Spleen (tissue), 7 donors: ENCODE measurements at regions not wholly inside any gene's neighbourhood (a gene's known extent, or its start where the extent isn't known, plus 50 kb on each side); places are given as distances from the start of the nearest gene placed in this dataset.

Experiments used
- CTCF ChIP-seq, 11 experiments: fragments of 200-600 bp in 7 of 11; fragments of 450-650 bp in 4 of 11; sonication (generic) in 4 of 11; IDR thresholded peaks in 8 of 11; conservative IDR thresholded peaks in 3 of 11; 1 replicate in 7 of 11; 2 replicates in 4 of 11; pipeline versions ENCODE4 v1.4.0 to v1.8.0; 2016 to 2021; ENCODE audit warnings: antibody characterized with exemption in 11 of 11, inconsistent platforms in 4 of 11, mild to moderate bottlenecking in 1 of 11
- POLR2A ChIP-seq, 3 donors: fragments of 450-650 bp; IDR thresholded peaks; one replicate each; pipeline ENCODE4 v1.5.1; 2017; ENCODE audit warnings: antibody characterized with exemption in 3 of 3, mild to moderate bottlenecking in 1 of 3
- donor health status: DM: no; HTN: no; CAD: no; lungs with moderate emphysema.
- donor health status: DM: no; HTN: no; CAD: no.
- donor health status: DM: no; HTN: no; CAD: no.

- no peak for TF ChIP-seq POLR2A (IDR thresholded peaks at IDR 0.05)
- no peak for TF ChIP-seq CTCF (IDR thresholded peaks at IDR 0.05 in 8 of 11, conservative IDR thresholded peaks at IDR 0.05 in 3 of 11)
Measured at GRCh38 chr1:67528141-67528540, 97.9 kb upstream of the SERBP1 start.
